ENCODE measurements at regions not wholly inside any gene's neighbourhood (a gene's known extent, or its start where the extent isn't known, plus 50 kb on each side); places are given as distances from the start of the nearest gene placed in this dataset.

GRCh38 chr2:866009-866680 is 84.5 kb upstream of the SNTG2 start:
- TF ChIP-seq MAX (IDR thresholded peaks at IDR 0.05) (peak; percentile 65), E2F6 (IDR thresholded peaks at IDR 0.05) (peak; percentile 82), EGR1 (IDR thresholded peaks at IDR 0.05; ENCODE audit: borderline replicate concordance, low read depth, low read length) (no peak), EP300 (IDR thresholded peaks at IDR 0.05; ENCODE audit: borderline replicate concordance in 1 of 2, low read depth in 2 of 2, low read length in 2 of 2) (no peak)
- Histone ChIP-seq H3K4me3 (ENCODE audit: extremely low read depth in 1 of 4, insufficient read depth in 2 of 4, low read depth in 3 of 4, low read length in 4 of 4) (no peak overlapping the region), H3K18ac (ENCODE audit: extremely low read depth, low read length) (no peak overlapping the region; the same call in 1 of the 2 replicates), H3K4me1 (replicated peaks in 1 of 4; ENCODE audit: control insufficient read depth in 3 of 4, insufficient read depth in 4 of 4, low read length in 3 of 4) (peaks cover 0 to 9% (median 3%) of the 10 kb centered on the region in 4 experiments; a peak in 5 of 7 replicates), H4K91ac (replicated peaks; ENCODE audit: insufficient read length, low read length) (no peak overlapping the region), H3K4ac (replicated peaks; ENCODE audit: insufficient read length, low read depth, low read length) (peak overlapping the region; percentile 94), H2BK15ac (ENCODE audit: low read length) (no peak overlapping the region), H2AFZ (ENCODE audit: low read length) (no peak overlapping the region), H4K20me1 (replicated peaks in 1 of 2; ENCODE audit: control insufficient read depth in 1 of 2, insufficient read depth in 2 of 2, low read length in 2 of 2) (peaks cover 0 to 2% of the 10 kb centered on the region in 2 experiments), H2AK5ac (ENCODE audit: low read depth, low read length) (no peak overlapping the region), H3K23ac (ENCODE audit: insufficient read length) (no peak overlapping the region), H3K79me1 (ENCODE audit: low read depth, low read length) (no peaks in the 10 kb centered on the region), H3K9me3 (ENCODE audit: insufficient read depth in 2 of 2, low read depth in 1 of 2, low read length in 1 of 2) (no peaks in the 10 kb centered on the region), H3K23me2 (ENCODE audit: low read depth, low read length) (no peaks in the 10 kb centered on the region), H3K14ac (ENCODE audit: insufficient read length) (no peak overlapping the region), H3K4me2 (ENCODE audit: insufficient read depth in 1 of 2, low read depth in 2 of 2, low read length in 2 of 2) (no peak overlapping the region), H3K27ac (ENCODE audit: low read depth, low read length) (no peak overlapping the region), H3K79me2 (ENCODE audit: control insufficient read depth in 1 of 2, insufficient read depth in 2 of 2, low read length in 2 of 2) (no peaks in the 10 kb centered on the region), H3K56ac (replicated peaks; ENCODE audit: insufficient read length, low read depth, low read length) (no peak overlapping the region), H2BK20ac (ENCODE audit: low read length) (no peak overlapping the region), H3K27me3 (replicated peaks in 1 of 4; ENCODE audit: control insufficient read depth in 3 of 4, extremely low read depth in 1 of 4, insufficient read depth in 3 of 4, low read length in 3 of 4) (peaks cover 0 to 3% (median 0%) of the 10 kb centered on the region in 4 experiments; a peak in 1 of 7 replicates), H2BK120ac (replicated peaks; ENCODE audit: low read depth, low read length) (no peak overlapping the region), H3K9ac (replicated peaks in 1 of 4; ENCODE audit: extremely low read depth in 1 of 4, low read depth in 3 of 4, low read length in 3 of 4) (no peak overlapping the region), H4K5ac (ENCODE audit: insufficient read length, low read depth, low read length) (no peak overlapping the region), H3K36me3 (ENCODE audit: control insufficient read depth in 2 of 4, insufficient read depth in 4 of 4, low read length in 3 of 4) (no peaks in the 10 kb centered on the region), H4K8ac (ENCODE audit: extremely low read depth, insufficient read depth, low read length) (no peak overlapping the region), H2BK12ac (ENCODE audit: low read depth, low read length) (no peak overlapping the region), H2BK5ac (ENCODE audit: low read depth, low read length) (no peak overlapping the region)
- no peak for DNase-seq (ENCODE audit: low read depth in 1 of 2, low spot score in 2 of 2)
- WGBS, 2 experiments (ENCODE audit: extremely low coverage in 1 of 2, insufficient coverage in 1 of 2, insufficient read length in 1 of 2, insufficient replicate concordance in 2 of 2, low coverage in 1 of 2, low lambda C conversion rate in 2 of 2, missing lambda C conversion rate in 1 of 2) = 87% methylated on average over 15 of the region's 15 CpGs; no CpG with 5 or more reads in 1 of the 2 experiments
- ChIA-PET CTCF (ENCODE audit: partially characterized antibody) (interaction anchor here (1.1 to 1.2 kb wide), 5 partner anchors 11 to 274 kb away, joined by 3 to 4 read pairs (median 4); no protein-coding TSS in a partner anchor), POLR2A (ENCODE audit: partially characterized antibody) (no interaction called here)
- FAIRE-seq = no peak
